Activated CD4-positive, CD25-positive, alpha-beta regulatory T cell treated with anti-CD3 and anti-CD28 coated beads, Interleukin-2, amount 50 U/mL, for 24 hours (primary cell): ENCODE measurements at regions not wholly inside any gene's neighbourhood (a gene's known extent, or its start where the extent isn't known, plus 50 kb on each side); places are given as distances from the start of the nearest gene placed in this dataset.

ENCODE experiments used
- ATAC-seq, 2 donors: fragments of 150-1000 bp; cut with Tn5 transposase; one replicate each; pipeline ENCODE4 v1.10.0; 2021; ENCODE audit warnings: mild to moderate bottlenecking in 1 of 2, moderate library complexity in 1 of 2

DNA sequence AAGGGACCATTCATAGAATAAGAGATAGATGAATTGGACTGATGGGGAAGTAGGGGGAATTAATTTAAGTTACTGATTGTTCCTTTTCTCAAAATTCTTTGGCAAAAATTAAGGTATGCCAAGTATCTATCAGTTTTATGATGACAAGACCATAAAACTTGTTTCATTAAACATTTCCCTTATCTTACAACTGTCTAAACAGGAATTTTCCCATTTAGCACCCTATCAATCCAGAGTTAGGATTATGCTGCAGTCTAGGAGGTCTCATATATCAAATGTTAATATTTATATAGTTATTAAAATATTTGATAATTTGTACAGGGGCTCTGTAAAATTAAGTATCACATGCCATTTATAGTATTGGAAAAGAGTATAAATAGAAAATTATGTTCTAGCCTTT is 51.5 kb upstream of the ARID1B start:
- ATAC-seq, result no peak

DNA sequence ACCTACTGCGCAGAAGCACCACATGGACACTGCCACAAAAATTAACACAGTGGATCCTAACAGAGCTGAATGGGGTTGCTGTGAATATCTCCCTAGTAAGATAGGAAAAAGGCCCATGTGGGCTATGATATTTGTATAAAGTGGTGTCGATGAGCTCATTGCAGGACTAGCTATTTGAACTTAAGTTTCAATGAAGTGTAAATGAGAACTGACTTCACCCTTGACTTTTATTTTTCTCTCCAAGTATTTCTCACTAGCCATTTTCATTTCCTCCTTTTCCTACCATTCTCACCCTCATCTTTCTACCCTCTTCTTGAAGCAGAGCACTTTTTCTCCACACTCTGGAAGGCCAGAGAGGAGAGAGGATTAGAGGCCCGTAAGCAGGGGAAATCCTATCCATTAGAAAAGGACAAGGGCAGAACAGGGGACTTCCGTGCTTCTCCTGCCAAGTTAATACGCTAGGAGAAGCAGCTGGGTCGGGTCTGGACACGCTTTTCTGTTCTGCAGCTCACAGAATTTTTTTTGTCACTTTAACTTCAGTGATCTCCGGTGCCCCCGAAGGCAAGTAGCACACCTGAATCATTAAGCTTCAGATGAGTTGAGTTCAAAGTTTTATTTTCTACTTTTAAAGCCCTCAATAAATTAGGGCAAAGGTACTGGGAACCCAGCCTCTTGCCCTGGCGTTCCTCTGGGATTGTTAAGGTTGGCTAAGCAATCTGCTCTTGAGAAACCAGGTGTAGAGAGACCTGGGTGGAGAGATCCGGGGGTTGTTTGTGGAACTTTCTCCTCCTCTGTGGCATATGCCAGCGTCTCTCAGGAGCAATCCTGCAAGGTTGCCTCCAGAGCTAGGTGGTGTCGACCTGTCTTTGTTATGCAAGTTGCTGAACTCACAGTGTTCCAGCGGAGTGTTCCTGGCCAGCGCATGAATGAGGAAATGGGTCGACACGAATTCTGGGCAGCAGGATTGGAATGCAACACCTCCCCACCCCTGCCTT is 56.2 kb upstream of the ARID1B start:
- ATAC-seq, result no peak

DNA sequence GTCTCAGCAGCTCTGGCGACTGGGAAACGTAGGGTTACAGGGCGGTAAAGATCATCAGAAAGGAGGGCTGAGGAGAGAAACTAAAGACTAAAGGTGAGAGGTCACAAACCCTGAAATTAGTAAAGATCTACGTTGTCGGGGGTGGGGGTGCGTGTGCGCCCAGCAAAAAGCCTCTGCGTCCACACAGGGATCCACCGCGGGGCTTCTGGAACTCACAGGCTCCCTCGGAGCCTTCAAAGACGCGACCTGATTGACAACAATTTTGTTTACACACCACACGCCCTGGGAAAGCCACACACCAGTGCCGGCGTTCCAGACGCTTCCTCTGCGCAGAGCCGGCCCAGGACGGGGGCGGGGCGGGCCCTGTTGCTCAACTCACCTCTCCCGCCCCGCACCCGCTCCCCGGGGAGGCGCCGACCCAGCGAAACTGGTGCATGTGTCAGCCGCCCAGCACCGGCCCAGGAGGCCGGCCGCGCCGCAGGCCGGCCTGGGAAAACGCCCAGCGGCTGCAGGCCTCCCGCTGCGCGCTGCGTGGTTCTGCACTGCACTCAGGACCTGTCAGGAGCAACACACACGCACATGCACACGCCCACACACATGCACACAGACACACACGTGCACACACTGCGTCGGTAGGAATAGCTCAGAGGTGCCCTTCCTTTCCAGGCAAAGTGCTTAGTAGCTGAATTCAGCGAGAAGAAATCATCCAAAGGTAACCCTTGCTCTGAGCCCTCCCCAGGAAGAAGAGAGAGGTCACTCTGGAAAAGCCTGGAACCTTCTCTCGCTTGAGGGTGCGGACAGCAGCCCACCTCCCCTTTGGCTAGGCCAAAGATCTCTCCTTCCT is 57.2 kb upstream of the ARID1B start:
- ATAC-seq, result peak; percentile 80 to 81

DNA sequence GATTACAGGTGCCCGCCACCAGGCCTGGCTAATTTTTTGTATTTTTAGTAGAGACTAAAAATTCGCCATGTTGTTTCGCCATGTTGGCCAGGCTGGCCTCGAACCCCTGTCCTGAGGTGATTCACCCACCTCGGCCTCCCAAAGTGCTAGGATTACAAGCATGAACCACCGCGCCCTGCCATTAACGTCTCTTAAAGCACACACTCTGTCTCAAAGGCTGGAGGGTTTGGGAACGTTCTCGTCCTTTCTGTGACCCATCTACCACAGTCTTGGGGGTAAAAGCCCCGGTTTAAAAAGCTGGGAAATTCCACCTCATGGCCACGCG is 57.8 kb upstream of the ARID1B start:
- no peak for ATAC-seq

DNA sequence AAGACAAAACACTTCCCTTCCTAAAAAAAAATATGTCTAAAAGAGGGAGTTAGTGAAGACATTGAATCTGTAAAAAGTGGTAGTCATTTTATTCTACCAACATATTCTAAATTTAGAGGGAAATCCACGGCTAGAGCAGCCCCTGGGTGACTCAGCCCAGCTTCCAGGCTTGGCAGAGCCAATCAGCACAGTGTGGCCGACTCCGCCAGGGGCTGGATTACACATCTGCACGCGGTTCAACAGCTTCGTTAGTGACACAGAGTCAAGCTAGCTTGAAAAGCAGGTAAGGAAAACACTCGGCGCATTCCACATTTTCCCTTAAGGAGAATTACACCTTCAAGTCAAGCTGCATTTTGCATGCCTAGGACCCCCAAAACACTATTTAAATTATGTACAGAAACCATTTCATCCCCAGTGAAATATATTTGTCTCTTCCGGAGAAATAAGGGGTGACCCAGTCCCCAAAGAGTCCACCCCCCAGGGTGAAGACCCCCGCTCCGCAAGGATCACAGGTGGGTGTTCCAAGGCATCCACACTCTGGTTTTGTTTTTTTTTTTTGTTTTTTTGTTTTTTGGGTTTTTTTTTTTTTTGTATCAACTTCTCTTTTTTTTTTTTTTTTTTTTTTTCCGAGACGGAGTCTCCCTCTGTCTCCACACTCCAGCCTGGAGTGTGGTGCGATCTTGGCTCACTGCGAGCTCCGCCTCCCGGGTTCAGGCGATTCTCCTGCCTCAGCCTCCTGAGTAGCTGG is 58.4 kb upstream of the ARID1B start:
- no peak for ATAC-seq

DNA sequence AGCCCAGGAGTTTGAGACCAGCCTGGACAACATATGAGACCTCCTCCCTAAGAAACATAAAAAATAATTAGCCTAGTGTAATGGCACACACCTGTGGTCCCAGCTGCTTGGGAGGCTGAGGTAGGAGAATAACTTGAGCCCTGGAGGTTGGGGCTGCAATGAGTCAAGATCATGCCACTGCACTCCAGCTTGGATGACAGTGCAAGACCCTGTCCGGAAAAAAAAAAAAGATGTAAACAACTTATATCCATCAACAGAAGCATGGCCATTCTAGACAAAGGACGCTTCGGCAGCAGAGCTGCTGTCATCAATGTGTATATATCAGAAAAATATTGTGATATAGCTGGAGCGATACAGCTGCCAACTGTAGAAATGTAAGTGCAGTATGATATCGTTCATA is 59.6 kb upstream of the ARID1B start:
- no peak for ATAC-seq

DNA sequence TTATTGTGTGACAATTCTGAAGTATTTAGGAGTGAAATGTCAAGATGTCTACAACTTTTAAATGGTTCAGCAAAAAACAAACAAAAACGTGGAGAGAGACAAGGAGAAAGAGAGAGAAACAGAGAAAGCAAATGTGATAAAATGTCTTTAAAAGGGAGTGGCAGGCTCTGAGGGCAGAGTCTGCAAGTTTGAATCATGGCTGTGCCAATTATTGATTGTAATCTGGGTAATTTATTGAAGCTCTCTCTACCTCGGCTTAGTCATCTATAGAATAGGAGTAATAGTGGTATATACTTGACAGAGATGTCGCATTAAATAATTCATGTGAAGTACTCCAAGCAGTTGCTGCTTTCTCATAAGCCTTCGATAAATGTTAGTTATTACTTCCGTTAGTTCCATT is 61.3 kb upstream of the ARID1B start:
- peak in 1 of 2 donors; percentile 41 for ATAC-seq

DNA sequence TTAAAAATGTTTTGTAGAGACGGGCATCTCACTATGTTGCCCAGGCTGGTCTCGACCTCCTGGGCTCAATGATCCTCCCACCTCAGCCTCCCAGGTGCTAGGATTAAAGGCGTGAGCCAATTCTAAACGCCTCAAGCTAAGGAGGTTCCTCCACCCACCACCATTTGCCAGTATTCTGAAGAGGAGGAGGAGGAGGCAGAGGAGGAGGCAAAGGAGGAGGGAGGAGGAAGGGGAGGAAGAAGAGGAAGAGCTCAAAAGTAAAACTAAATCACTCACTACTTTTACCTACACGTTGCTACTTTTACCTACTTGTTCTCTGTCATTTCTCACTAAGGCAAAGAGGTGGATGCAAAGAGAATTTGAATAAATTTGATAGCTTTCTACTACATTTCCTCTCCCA is 63.6 kb upstream of the ARID1B start:
- ATAC-seq, result no peak

DNA sequence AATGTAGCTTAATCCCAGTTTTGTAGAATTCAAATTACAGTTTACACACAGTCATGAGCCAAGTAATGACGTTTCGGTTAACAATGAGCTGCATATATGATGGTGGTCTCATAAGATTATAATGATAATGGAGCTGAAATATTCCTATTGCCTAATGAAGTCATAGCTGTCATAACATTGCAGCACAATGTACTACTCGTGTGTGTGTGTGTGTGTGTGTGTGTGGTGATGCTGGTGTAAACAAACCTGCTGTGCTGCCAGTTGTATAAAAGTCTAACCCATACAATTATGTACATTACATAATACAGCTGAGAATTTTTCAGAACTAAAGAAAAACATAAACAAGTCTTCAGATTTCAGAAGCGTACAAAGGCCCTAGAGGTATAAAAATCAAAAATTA is 66.7 kb upstream of the ARID1B start:
- no peak for ATAC-seq

DNA sequence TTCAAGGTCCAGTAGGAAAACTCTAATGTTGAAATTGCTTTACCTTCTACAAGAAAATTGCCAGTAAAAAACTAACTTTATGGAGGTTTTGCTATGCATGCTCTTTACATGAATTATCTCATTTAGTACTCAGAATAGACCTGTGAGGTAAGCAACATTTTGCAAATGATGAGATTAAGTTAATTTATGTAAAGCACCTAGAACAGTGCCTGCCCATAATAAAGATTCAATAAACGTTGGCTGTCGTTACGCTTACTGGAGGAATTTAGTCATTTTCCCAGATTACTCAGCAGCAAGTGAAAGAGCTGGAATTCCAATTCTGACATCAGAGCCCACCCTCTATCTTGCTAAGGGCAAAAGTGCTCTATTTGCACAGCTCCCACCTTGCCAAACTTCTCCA is 69.4 kb upstream of the ARID1B start:
- ATAC-seq, result no peak

DNA sequence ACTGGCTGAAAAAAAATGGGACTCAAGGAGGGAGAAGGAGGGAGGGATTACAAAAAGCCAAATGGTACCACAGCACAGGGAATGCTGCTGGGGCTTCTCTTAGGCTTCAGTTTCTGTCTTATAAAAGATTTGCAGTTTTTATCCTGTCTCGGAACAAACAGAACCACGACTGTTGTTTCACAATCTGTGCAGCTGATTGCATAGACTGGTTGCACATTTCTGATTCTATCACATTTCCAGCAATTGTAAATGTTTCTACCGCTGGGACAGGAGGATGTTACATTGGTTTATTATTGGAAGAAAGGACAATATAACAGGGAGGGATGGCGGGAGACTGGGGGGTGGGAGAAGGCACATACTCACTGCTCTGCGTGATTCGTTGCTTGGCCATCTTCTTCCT is 73.5 kb upstream of the ARID1B start:
- no peak for ATAC-seq

DNA sequence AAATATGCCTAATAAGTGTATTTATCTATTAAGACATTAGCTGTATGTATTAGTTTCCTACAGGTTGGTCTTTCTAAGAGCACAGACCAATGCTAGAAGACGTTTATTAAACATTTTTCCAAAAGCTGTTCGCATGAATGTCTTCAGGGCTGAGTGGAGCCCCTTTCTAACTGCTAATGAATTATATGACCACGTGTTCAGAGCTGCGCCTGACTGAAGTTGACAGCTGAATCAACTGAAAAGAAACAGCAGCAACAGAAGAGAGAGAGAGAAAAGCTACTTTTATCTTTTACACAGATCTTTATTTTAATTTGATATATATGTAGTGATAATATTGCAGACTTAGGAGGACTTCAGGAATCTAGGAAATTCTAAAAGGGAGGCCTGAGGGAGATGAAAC is 75.2 kb upstream of the ARID1B start:
- ATAC-seq, result no peak

DNA sequence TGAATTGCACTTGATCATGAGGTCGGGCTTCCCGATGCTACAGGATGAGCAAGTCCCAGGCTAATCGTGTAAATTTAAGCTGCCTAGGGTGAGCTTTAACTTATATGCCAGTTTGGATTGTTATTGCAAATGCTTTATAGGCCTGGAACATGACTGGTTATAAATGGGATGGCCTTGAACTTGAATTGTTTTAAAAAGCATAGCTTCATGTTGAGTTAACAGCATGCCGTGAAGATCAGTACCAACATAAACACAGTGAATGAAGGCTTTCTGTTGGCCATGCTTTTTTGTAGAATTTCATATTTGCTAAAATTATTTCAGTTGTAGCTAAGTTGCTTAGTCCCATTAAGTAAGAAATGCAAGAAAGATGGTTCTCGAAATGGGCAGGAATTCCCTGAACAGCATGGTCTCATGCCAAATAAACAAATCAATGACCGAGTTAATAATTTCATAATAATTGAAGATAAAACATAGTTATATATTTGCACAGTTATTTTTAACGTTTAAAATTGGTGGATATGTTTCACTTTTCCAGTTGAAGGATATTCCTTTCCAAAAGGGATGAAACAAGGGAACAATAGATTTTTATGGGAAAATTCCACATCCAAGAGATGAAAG is 76.6 kb upstream of the ARID1B start:
- no peak for ATAC-seq

DNA sequence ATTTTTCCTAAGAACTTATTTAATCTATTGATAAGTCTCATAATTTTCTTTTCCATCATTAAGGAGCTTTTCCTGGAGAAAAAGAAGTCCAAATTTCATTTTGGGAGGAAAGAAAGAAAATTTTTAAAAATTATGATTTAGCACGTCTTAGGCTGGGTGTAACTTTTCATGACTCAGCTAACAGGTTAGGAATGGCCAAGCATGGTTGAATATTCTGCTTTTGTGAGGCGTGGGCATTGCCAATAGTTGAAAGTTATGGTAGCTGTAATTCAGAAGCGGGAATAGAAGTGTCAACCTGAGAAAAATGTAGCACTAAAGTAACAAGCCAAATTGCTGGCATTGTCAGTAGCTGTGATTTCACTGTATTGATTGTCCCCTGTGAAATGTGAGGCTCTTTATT is 77.2 kb upstream of the ARID1B start:
- ATAC-seq, result no peak

DNA sequence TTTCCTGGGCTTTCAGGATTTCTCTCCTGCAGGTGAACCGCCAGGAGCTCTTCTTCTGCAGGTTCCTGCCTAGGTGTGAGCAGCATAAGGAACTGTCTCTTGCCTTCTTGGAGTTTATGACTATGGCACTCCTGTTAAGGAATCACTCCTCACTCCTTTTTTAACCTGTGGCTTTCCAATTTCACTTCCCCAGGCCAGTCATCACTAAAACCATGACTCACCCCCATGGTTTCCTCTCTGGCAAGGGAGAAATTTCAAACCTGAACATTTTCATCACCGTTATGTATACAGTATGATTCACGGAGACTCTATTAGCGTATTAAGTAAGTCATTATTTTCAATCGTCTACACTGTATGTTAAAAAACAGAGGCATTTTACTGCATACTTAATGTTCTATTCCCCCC is 78.2 kb upstream of the ARID1B start:
- ATAC-seq, result peak in 1 of 2 donors; percentile 76

DNA sequence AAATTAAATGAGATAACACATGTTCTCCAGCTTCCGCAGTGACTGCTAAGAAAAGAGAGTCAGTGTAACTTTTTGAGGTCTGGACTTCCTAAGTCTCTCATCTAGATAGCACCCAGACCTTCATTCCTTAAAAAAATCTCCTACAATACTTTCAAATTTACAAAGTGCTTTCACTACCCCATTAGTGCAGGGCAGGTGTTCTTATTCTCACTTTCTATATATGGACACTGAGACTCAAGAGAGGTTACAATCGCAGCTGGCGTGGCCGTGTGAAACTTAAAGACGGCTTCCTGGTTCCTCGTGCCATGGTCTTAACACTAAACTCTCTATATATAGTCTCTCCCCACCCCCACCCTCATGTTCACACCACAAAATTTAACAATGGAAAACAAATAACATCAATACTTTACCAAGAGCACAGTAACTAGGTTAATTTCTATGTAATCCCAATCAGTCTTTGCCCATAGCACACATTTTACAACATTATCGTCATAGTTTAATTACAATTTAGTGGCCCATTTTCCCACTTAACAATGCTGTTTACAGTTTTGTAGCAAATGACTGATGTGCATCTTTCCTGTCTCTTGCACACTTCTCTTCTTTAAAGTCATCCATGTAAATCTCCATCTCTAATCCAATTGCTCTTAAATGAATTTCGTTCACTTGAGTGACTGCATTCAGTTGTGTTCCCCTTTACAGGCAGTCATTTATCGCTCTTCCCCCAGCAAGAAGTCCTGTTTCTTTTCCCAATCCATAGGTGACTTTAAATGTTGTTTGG is 78.8 kb upstream of the ARID1B start:
- ATAC-seq, result peak in 1 of 2 donors; percentile 25

DNA sequence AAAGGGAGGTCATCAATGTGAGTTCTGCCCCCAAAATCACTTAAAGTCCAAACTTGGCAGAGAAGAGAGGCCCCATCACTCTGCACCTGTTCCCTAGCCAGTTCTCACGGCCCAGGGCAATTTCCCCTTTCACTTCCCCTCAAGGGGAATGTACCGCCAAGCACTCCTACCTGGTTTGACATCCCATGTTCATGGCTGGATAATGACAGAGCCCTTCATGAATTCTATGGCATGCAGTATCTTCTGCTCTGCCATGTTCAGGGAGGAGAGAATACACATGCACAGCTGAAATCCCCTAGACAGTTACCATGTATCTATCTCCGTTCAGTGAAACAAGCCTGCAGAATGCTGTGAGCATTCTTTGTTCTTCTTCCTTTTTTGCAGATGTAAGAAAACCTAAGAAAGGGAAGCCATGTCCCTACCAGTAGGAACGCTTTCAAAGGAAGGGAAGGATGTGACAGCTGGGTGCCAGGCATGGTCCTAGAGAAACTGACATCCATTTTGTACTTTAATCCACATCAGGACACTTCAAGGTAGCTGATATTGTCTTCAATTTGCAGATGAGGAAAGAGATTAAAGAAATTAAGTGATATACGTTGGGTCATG is 79.8 kb upstream of the ARID1B start:
- no peak for ATAC-seq

DNA sequence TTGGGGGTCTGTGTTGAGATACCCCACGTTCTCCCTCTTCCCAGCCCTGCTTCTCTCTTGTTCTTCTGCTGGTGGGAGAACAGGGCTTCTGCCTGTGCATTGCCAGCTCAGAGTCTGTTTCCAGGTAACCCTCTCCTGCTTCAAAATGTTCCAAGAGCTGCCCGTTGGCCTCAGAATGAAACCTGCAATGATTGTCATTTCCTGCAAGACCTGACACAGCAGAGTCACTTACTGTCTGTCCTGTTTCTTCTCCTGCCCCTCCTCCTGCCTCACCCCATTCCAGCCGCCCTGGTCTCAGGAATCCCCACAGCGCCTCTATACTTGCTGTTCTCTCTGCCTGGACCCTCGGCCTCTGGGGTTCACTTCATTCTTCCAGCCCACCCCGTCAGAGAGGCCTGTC is 81.4 kb upstream of the ARID1B start:
- no peak for ATAC-seq

DNA sequence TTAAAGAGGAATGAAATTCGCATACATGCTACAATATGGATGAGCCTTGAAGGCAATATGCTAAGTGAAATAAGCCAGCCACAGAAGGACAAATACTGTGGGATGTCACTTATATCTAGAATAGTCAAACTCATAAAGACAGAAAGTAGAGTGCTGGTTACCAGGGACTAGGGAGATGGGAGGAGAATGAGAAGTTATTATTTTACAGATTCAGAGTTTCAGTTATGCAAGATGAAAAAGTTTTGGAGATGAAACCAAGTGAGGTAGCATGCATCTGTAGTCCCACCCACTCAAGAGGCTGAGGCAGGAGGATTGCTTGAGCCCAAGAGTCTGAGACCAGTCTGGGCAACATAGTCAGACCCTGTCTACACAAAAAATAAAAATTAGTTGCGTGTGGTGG is 82.5 kb upstream of the ARID1B start:
- no peak for ATAC-seq

DNA sequence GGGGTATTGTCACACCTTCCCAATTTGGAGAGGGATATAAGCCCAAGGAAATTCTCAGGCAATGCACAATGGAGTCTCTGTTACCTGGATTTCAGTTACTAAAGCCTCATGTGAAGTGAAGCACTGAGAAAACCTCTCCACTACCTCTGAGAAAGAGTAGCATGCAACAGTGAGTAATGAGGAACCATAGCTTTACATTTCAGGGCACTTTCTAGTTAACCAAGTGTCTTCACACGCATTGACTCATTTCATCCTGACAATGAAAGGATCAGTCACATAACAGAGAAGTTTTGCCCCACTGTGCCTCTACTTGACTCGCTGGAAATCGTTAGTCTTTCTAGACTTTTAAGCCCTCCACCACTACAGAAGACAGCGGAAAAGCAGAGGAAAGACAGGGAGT is 86.2 kb upstream of the ARID1B start:
- ATAC-seq, result no peak

DNA sequence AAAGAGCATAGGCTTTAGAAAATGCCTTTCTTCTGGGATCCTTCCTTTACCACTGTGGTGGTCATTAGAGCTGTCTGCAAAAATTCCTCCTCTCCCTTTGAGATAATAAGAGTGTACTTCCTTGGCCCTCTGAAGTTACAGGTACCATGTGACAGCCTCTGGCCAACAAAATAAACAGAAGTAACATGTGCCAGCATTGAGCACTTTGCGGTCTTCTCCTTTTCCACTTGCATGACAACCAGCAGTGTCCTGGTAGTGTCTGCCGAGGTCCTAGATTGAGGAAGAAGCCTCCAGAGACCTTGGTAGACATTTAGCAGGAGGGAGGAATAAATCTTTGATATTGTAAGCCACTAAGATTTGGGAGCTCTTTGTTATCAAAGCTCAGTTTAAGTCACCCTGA is 87.5 kb upstream of the ARID1B start:
- ATAC-seq, result no peak

DNA sequence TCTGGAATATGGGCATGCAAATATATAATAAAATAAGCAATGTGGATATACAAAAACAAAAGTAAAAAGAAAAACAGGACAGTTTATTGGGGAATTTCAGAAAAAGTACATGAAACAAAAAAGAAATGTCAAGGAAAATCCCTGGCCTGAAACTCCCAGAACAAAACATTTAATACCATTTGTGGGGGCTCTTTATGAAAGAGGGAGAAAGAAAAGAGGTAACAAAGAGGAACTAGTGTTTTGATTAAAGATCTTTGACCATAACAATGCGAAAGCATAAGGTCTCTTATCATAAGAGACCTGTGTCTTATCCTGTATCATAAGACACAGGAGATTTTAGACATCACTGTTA is 88.6 kb upstream of the ARID1B start:
- ATAC-seq, result no peak
